Ovary (tissue), 7 donors: ENCODE measurements at regions not wholly inside any gene's neighbourhood (a gene's known extent, or its start where the extent isn't known, plus 50 kb on each side); places are given as distances from the start of the nearest gene placed in this dataset.

Source experiments
- DNase-seq, 5 donors: peaks; one replicate each; pipeline ENCODE4 v3.0.0-alpha.2; 2019 to 2020
- H3K27ac ChIP-seq, 2 donors: fragments of 200-600 bp; one replicate each; pipeline versions ENCODE4 v1.5.1 to v1.8.0; 2019 to 2022
- H3K27me3 ChIP-seq: fragments of 200-600 bp; one replicate; pipeline ENCODE4 v1.8.0; 2022
- H3K36me3 ChIP-seq: fragments of 200-600 bp; sonication (generic); one replicate; pipeline ENCODE4 v1.5.1; 2019
- H3K4me1 ChIP-seq: one replicate; pipeline ENCODE4 v1.8.1; 2013; ENCODE audit warnings: mild to moderate bottlenecking, moderate library complexity; ENCODE audit not compliant: insufficient read depth
- H3K4me3 ChIP-seq: fragments of 200-600 bp; sonication (generic); one replicate; pipeline ENCODE4 v1.5.1; 2017
- H3K9me3 ChIP-seq, 2 donors: fragments of 200-600 bp in 1 of 2; sonication (generic) in 1 of 2; one replicate each; pipeline versions ENCODE4 v1.5.1 to v1.8.1; 2013 to 2019; ENCODE audit warnings: mild to moderate bottlenecking in 1 of 2, moderate library complexity in 1 of 2
- EP300 ChIP-seq: sonication (generic); formaldehyde crosslinking; IDR thresholded peaks from one replicate; pipeline ENCODE4 v1.6.1; 2017; ENCODE audit warnings: antibody characterized with exemption
- POLR2A ChIP-seq: fragments of 450-650 bp; IDR thresholded peaks from one replicate; pipeline ENCODE4 v1.6.1; 2017; ENCODE audit warnings: antibody characterized with exemption, mild to moderate bottlenecking, moderate library complexity
- WGBS, 3 donors: extraction: QIAGEN DNeasy Blood & Tissue Kit in 1 of 3; methylation state at CpG; one replicate each; pipeline versions ENCODE4 v1.1.5 to v1.1.7; 2013 to 2017; 5-methylcytosine and 5-hydroxymethylcytosine counted together
- intact Hi-C, 4 donors: fragments of 100-400 bp; cut with DNase I; formaldehyde crosslinking; loops; one replicate each; pipeline versions ENCODE4 v1.11.0 to v1.15.1; 2022 to 2023
- TF ChIP-seq, protein P1 (sequence below), 3 donors: fragments of 450-650 bp in 2 of 3; fragments of 200-600 bp in 1 of 3; IDR thresholded peaks; one replicate each; pipeline versions ENCODE4 v1.5.1 to v1.8.0; 2016 to 2022; ENCODE audit warnings: antibody characterized with exemption in 3 of 3, mild to moderate bottlenecking in 1 of 3
- donor health status: DM: no; HTN: no; CAD: no; lungs with moderate emphysema.
- donor health status: DM: no; HTN: no; CAD: no.
- donor health status: Bipolar disorder and iron deficiency.
- donor health status: DM: no; HTN: no; CAD: no.
- donor health status: DM: yes; HTN: yes; CAD: no.

DNA sequence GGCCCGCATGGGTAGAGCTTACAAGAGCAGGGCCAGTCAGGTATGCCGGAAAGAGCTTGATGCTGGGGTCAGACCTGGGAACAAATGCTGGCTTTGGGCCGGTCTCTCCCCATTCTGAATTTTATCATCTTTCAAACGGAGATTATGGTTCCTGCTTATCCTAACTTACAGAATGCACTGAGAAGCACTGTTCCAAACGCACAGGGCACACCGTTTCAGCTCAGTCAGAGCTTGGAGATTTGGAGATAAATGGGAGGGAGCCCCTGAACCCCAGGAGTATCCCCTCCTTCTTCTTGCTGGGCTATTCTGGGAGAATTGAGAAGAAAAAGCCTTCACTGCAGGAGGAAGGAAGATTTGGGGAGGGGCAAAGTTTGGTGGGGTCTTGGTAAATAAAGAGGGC lies 169.4 kb downstream of the DDX1 start:
- no peak for TF ChIP-seq POLR2A
- no peak for TF ChIP-seq EP300
- TF ChIP-seq, protein P1, sequence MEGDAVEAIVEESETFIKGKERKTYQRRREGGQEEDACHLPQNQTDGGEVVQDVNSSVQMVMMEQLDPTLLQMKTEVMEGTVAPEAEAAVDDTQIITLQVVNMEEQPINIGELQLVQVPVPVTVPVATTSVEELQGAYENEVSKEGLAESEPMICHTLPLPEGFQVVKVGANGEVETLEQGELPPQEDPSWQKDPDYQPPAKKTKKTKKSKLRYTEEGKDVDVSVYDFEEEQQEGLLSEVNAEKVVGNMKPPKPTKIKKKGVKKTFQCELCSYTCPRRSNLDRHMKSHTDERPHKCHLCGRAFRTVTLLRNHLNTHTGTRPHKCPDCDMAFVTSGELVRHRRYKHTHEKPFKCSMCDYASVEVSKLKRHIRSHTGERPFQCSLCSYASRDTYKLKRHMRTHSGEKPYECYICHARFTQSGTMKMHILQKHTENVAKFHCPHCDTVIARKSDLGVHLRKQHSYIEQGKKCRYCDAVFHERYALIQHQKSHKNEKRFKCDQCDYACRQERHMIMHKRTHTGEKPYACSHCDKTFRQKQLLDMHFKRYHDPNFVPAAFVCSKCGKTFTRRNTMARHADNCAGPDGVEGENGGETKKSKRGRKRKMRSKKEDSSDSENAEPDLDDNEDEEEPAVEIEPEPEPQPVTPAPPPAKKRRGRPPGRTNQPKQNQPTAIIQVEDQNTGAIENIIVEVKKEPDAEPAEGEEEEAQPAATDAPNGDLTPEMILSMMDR (IDR thresholded peaks at IDR 0.05) = no peak
- H3K27ac ChIP-seq = no peak overlapping the region
- intact Hi-C loops = no loop called here
- WGBS, 3 donors = 52 to 72% (median 65%) methylated on average over 6 of the region's 6 CpGs
- H3K27me3 ChIP-seq = no peaks in the 10 kb centered on the region
- DNase-seq = no peak
- H3K36me3 ChIP-seq = no peaks in the 10 kb centered on the region
- no peak overlapping the region for H3K4me3 ChIP-seq
- no peaks in the 10 kb centered on the region for H3K4me1 ChIP-seq
- no peaks in the 10 kb centered on the region for H3K9me3 ChIP-seq

DNA sequence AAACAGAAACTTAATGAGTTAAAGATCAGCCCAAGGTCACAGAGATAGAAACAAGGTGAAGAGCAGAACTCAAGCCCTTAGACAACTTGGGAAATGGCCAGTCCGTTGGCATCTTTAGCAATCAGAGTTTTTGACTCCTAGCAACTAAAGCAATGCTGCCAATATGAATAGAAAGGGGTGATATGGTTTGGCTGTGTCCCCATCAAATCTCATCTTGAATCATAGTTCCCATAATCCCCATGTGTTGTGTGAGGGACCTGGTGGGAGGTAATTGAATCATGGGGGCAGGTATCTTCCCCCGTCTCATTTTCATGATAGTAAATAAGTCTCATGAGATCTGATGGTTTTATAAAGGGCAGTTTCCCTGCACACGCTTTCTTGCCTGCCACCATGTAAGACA lies 170.2 kb downstream of the DDX1 start:
- no peaks in the 10 kb centered on the region for H3K9me3 ChIP-seq
- no peak for DNase-seq
- 65 to 95% (median 77%) methylated on average over 3 of the region's 3 CpGs for WGBS, 3 donors
- no peak overlapping the region for H3K4me3 ChIP-seq
- TF ChIP-seq EP300 (no peak), POLR2A (no peak)
- TF ChIP-seq, protein P1 (IDR thresholded peaks at IDR 0.05) = no peak
- no peaks in the 10 kb centered on the region for H3K27me3 ChIP-seq
- H3K36me3 ChIP-seq = no peaks in the 10 kb centered on the region
- intact Hi-C loops = no loop called here
- no peak overlapping the region for H3K27ac ChIP-seq
- no peaks in the 10 kb centered on the region for H3K4me1 ChIP-seq

DNA sequence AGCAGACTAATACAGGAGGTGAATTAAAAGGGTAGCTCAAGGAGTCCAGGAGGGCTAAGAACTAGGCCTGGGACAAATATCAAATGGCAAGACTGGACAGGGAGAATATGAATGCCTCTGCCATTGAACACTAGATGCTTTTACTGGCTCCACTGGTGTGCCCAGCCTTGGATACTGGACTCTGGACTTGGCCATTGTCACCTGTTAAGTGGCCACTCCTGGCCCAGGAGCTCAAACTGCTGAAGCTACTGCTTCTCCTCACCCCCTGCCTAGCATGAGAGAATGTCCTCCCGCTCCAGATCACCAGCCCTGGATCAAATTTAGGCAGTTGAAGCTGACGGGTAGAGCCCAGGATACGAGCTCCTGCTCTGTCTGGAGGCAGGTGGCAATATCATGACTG lies 170.8 kb downstream of the DDX1 start:
- no peak for DNase-seq
- no peaks in the 10 kb centered on the region for H3K36me3 ChIP-seq
- no peaks in the 10 kb centered on the region for H3K4me1 ChIP-seq
- 68 to 95% (median 94%) methylated on average over 3 of the region's 3 CpGs for WGBS, 3 donors
- H3K27me3 ChIP-seq = no peaks in the 10 kb centered on the region
- H3K27ac ChIP-seq = no peak overlapping the region
- no peak for TF ChIP-seq POLR2A
- TF ChIP-seq, protein P1 (IDR thresholded peaks at IDR 0.05) = no peak
- intact Hi-C loops = no loop called here
- no peaks in the 10 kb centered on the region for H3K9me3 ChIP-seq
- no peak overlapping the region for H3K4me3 ChIP-seq

DNA sequence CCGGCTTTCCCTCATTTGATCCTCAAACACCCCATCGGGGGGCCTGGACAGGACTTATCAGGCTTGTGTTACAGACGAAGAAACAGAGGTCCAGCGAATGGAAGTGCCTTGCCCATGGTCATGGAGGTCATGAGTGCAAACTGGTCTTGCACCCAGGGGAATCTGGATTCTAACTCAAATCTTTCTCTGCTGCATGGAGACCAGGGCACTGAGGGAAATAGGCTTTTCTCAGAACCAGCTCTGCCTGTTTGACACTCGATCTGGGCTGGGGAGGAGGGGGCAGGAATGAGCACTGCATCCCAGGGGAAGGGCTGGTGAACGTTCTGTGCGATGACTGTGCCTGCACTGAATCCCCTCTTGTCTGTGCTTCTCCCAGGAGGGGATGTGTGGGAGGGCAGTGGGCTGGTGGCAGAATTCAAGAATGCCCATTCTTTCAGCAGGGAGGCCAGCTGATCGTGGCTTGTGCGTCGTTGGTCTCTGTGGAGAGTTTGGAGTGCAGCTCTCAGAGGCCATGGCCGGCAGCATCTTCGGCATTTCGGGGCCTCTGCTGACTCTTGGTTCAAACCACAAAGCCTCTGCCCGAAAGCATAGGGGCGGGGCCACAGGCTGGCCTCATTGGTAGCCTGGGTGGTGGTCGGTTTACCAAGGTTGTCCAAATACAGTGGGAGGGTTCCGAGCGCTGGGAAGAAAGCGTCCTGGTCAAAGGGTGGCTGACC lies 171.6 kb downstream of the DDX1 start:
- no peaks in the 10 kb centered on the region for H3K4me1 ChIP-seq
- H3K27ac ChIP-seq = no peak overlapping the region
- H3K9me3 ChIP-seq = no peaks in the 10 kb centered on the region
- WGBS, 3 donors = 90 to 92% (median 90%) methylated on average over 19 of the region's 19 CpGs
- H3K36me3 ChIP-seq = no peaks in the 10 kb centered on the region
- no peak overlapping the region for H3K4me3 ChIP-seq
- TF ChIP-seq POLR2A = no peak
- H3K27me3 ChIP-seq = no peaks in the 10 kb centered on the region
- no peak for DNase-seq
- intact Hi-C loops = no loop called here

DNA sequence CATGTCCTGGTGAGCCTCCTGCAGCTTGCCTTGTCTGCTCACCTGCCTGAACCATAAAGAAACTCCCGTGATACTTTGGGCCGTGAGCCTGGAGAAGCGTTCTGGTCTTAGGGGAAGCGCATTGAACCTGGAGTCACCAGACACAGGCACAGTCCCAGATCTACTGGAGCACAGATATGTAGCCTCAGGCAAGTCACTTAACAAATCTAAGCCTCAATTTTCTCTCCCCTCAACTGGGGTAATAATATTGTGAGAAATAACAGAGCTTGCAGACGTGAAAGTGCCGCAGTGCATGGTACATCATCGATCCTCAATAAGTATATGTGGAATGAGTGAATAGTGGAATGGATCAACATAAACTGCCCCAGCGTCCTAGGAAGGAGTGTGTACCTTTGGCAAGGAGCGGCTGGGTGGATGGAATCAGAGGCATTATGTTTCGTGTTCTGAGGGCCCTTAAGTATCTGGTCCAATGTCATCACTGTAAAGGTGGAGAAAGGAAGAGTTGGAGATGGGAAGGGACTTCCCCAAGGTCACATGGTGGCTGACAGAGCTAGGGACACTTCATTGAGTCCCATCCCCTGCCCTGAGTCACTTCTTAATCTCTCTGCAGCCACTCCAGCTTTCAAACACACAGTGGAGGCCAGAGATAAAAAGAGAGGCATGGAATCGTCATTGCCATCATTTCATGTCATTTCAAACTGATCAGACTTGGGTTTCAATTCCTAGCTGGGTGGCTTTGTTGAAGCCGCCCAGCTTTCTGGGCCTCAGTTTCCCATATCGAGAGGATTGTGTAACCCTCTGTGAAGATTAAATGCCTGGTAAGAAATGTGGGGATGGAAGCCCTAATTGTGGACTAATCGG lies 172.4 kb downstream of the DDX1 start:
- intact Hi-C loops = no loop called here
- Histone ChIP-seq H3K36me3 (no peaks in the 10 kb centered on the region), H3K9me3 (no peaks in the 10 kb centered on the region), H3K4me3 (no peak overlapping the region), H3K4me1 (no peaks in the 10 kb centered on the region), H3K27ac (no peak overlapping the region), H3K27me3 (no peaks in the 10 kb centered on the region)
- TF ChIP-seq POLR2A (no peak), EP300 (no peak)
- TF ChIP-seq, protein P1 (IDR thresholded peaks at IDR 0.05) = no peak
- WGBS, 3 donors = 95 to 96% (median 95%) methylated on average over 14 of the region's 14 CpGs
- DNase-seq = no peak
